ENCODE measurements at regions not wholly inside any gene's neighbourhood (a gene's known extent, or its start where the extent isn't known, plus 50 kb on each side); places are given as distances from the start of the nearest gene placed in this dataset.

- TF ChIP-seq POLR2AphosphoS5 (IDR thresholded peaks at IDR 0.05; ENCODE audit: borderline replicate concordance, low read depth, low read length) (no peak), EZH2 (IDR thresholded peaks at IDR 0.05) (no peak)
These were observed 52.8 kb downstream of the FOXL3 start for GRCh38 chr7:342681-343216.

Measured in SK-N-MC (cell line).